ENCODE measurements at regions not wholly inside any gene's neighbourhood (a gene's known extent, or its start where the extent isn't known, plus 50 kb on each side); places are given as distances from the start of the nearest gene placed in this dataset.

DNA sequence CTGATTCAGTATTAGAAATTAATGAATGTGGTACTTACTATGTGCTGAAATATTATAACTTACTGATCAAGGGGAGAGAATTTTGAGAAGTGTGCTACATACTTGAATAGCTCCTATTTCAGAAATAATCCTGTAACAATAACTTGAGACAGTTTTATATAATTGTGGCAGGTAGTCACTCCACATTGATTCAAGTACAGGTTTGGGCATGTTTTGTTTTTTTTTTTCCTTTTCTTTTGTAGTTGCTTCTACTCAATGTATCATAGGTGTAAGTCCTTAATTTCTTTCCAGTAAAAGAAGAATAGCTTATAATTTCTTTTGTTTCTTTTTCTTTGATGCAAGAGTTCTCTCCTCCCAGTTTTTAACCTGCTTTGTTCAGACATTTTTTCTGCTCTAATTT is 86.1 kb upstream of the ADGRL2 start:
- H3K36me3 ChIP-seq, result no peaks in the 10 kb centered on the region
- H3K27ac ChIP-seq, result no peak overlapping the region
- H3K9me3 ChIP-seq, result no peaks in the 10 kb centered on the region
- no peaks in the 10 kb centered on the region for H3K4me1 ChIP-seq
- H3K4me3 ChIP-seq, result no peak overlapping the region
- TF ChIP-seq POLR2A (IDR thresholded peaks at IDR 0.05), result no peak
- TF ChIP-seq POLR2AphosphoS5 (IDR thresholded peaks at IDR 0.05), result no peak
- no peak for TF ChIP-seq CTCF (IDR thresholded peaks at IDR 0.05)
- intact Hi-C loops (cut with DNase I; ENCODE audit: low total_unique reads), result no loop called here
- no peaks in the 10 kb centered on the region for H3K27me3 ChIP-seq
- no peak for DNase-seq (ENCODE audit: low spot score in 2 of 2)

DNA sequence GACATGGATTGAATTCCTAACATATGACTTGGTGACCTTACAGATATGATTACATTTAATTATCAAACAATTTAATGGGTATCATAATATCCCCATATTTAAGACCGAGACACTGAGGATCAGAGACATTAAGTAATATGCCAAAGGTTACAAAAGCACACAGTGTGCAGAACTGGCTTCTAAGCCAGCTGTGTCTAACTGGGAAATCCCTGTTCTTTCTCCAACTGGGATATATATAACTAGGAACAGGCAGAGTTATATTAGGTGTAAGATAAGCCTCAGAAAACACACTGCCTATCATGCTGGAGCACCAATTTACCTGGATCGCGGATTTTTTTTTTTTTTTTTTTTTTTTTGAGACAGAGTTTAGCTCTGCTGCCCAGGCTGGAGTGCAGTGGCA is 88.3 kb upstream of the ADGRL2 start:
- no peak for DNase-seq (ENCODE audit: low spot score in 2 of 2)
- no peak for TF ChIP-seq POLR2A (IDR thresholded peaks at IDR 0.05)
- TF ChIP-seq POLR2AphosphoS5 (IDR thresholded peaks at IDR 0.05), result no peak
- TF ChIP-seq CTCF (IDR thresholded peaks at IDR 0.05), result no peak

GRCh38 chr1:81710857-81711256 is 89.9 kb upstream of the ADGRL2 start:
- intact Hi-C loops (cut with DNase I; ENCODE audit: low total_unique reads), result no loop called here
- H3K4me3 ChIP-seq, result no peak overlapping the region
- H3K4me1 ChIP-seq, result no peaks in the 10 kb centered on the region
- H3K27me3 ChIP-seq, result no peaks in the 10 kb centered on the region
- no peak overlapping the region for H3K27ac ChIP-seq
- no peak for DNase-seq (ENCODE audit: low spot score in 2 of 2)
- H3K9me3 ChIP-seq, result no peaks in the 10 kb centered on the region
- no peaks in the 10 kb centered on the region for H3K36me3 ChIP-seq
- TF ChIP-seq POLR2A (IDR thresholded peaks at IDR 0.05), result no peak
- TF ChIP-seq CTCF (IDR thresholded peaks at IDR 0.05), result no peak
- TF ChIP-seq POLR2AphosphoS5 (IDR thresholded peaks at IDR 0.05), result no peak

More for the DNA sequence above, 88.3 kb upstream of the ADGRL2 start:
- intact Hi-C loops (cut with DNase I; ENCODE audit: low total_unique reads), result no loop called here
- Histone ChIP-seq H3K27ac (no peak overlapping the region), H3K9me3 (no peaks in the 10 kb centered on the region), H3K4me3 (no peak overlapping the region), H3K4me1 (no peaks in the 10 kb centered on the region), H3K36me3 (no peaks in the 10 kb centered on the region), H3K27me3 (no peaks in the 10 kb centered on the region)

DNA sequence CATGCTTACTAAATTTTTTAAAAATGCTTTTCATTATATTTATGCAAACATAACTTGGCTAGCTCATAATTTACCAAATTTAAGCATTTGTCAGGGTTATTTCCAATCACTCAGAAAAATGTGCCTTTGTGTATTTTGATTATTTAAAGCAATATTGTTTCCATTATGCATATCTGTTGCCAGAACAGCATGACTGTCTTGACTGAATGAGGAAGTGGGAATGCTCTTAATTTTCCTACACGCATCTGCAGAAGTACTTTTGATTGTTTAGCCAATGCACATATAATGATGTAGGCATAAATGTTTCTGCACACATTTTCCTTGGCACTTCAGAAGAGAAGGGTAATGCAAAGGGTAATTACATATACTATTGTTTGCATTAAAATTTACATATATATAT is 92.5 kb upstream of the ADGRL2 start:
- Histone ChIP-seq H3K4me1 (no peaks in the 10 kb centered on the region), H3K9me3 (no peaks in the 10 kb centered on the region), H3K36me3 (no peaks in the 10 kb centered on the region), H3K4me3 (no peak overlapping the region), H3K27ac (no peak overlapping the region), H3K27me3 (no peaks in the 10 kb centered on the region)
- TF ChIP-seq CTCF (IDR thresholded peaks at IDR 0.05) (no peak), POLR2AphosphoS5 (IDR thresholded peaks at IDR 0.05) (no peak), POLR2A (IDR thresholded peaks at IDR 0.05) (no peak)
- DNase-seq (ENCODE audit: low spot score in 2 of 2), result no peak
- intact Hi-C loops (cut with DNase I; ENCODE audit: low total_unique reads), result no loop called here

DNA sequence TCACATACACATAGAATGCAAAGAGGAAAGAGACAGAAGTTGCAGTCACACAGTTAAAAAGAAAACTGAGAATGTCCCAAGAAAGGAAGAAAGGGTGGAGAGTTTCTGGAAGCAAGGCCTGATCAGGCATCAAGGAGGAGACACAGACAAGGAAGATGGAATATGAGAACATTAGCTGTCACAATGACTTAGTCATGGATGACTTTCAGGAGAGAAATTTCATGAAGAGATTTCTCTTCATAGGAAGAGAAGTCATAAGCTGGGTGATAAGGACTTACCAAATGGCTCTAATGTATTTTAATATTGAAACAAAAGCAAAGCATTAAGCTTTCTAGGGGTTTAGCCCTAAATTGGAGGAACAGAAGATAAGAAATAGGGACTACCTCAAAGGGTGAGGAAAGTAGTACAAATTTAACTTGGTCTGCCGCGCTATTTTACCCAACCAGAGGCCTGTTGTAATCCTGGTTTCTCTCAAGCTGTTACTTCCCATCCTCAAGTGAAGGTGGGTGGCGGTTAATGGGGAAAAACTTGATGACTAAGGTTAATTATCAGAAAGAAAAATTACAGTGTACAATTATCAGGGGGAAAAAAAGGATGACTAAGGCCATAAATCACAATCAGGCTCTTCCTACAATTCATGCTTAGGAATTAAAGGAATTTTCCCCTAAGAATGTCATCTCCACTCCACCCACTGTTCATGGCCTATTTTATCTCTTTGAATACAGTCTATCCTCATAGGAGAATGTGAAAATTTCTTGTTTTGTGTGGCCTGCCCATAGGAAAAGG is 93.9 kb upstream of the ADGRL2 start:
- Histone ChIP-seq H3K9me3 (no peaks in the 10 kb centered on the region), H3K27me3 (no peaks in the 10 kb centered on the region), H3K27ac (no peak overlapping the region), H3K4me3 (no peak overlapping the region), H3K4me1 (no peaks in the 10 kb centered on the region), H3K36me3 (no peaks in the 10 kb centered on the region)
- TF ChIP-seq POLR2A (IDR thresholded peaks at IDR 0.05) (no peak), CTCF (IDR thresholded peaks at IDR 0.05) (no peak), POLR2AphosphoS5 (IDR thresholded peaks at IDR 0.05) (no peak)
- intact Hi-C loops (cut with DNase I; ENCODE audit: low total_unique reads), result no loop called here
- DNase-seq (ENCODE audit: low spot score in 2 of 2), result no peak

Data from breast epithelium (tissue), 4 donors.